ENCODE measurements at regions not wholly inside any gene's neighbourhood (a gene's known extent, or its start where the extent isn't known, plus 50 kb on each side); places are given as distances from the start of the nearest gene placed in this dataset.

- peaks cover 3% of the 10 kb centered on the region; the same call in 1 of the 2 replicates for H3K9me3 ChIP-seq (ENCODE audit: control insufficient read depth, insufficient read depth, low read length)
- H3K9ac ChIP-seq (ENCODE audit: low read depth, low read length), result no peak overlapping the region
- H3K36me3 ChIP-seq (ENCODE audit: insufficient read depth, low read length), result no peaks in the 10 kb centered on the region
- no peaks in the 10 kb centered on the region for H3K4me1 ChIP-seq (ENCODE audit: insufficient read depth, low read length)
These were observed 250.3 kb downstream of the ATG4C start for GRCh38 chr1:63034256-63034655.

- no peaks in the 10 kb centered on the region for H3K9me3 ChIP-seq (ENCODE audit: control insufficient read depth, insufficient read depth, low read length)
These were observed 254.7 kb downstream of the ATG4C start for GRCh38 chr1:63038586-63038985.

GRCh38 chr1:63041660-63042059, 257.7 kb downstream of the ATG4C start:
- no peaks in the 10 kb centered on the region for H3K4me1 ChIP-seq (ENCODE audit: insufficient read depth, low read length)
- H3K9me3 ChIP-seq (ENCODE audit: control insufficient read depth, insufficient read depth, low read length), result no peaks in the 10 kb centered on the region
- H3K9ac ChIP-seq (ENCODE audit: low read depth, low read length), result no peak overlapping the region
- no peaks in the 10 kb centered on the region for H3K36me3 ChIP-seq (ENCODE audit: insufficient read depth, low read length)

More at GRCh38 chr1:63038586-63038985, 254.7 kb downstream of the ATG4C start:
- Histone ChIP-seq H3K36me3 (ENCODE audit: insufficient read depth, low read length) (no peaks in the 10 kb centered on the region), H3K4me1 (ENCODE audit: insufficient read depth, low read length) (no peaks in the 10 kb centered on the region), H3K9ac (ENCODE audit: low read depth, low read length) (no peak overlapping the region)

DNA sequence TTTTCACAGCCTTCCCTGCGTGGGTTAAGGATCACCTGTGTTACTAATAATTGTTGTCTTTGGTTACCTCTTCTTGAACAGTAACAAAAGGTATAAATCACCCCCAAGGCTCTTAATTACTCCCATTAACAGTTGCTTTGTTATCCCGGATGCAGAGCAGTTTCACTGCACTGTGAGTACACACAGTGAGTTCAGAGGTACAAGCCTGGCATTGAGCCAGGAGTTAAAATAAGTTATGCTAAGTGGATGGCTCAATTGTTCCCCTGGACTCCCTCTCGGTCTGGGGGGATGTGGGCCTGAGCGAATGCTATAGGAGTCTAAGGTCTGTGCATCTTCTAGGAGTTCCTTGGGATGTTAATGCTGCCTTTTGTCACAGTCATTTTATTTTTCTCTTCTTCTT, 258.3 kb downstream of the ATG4C start:
- Histone ChIP-seq H3K9me3 (ENCODE audit: control insufficient read depth, insufficient read depth, low read length) (no peaks in the 10 kb centered on the region), H3K9ac (ENCODE audit: low read depth, low read length) (no peak overlapping the region), H3K4me1 (ENCODE audit: insufficient read depth, low read length) (no peaks in the 10 kb centered on the region), H3K36me3 (ENCODE audit: insufficient read depth, low read length) (no peaks in the 10 kb centered on the region)

DNA sequence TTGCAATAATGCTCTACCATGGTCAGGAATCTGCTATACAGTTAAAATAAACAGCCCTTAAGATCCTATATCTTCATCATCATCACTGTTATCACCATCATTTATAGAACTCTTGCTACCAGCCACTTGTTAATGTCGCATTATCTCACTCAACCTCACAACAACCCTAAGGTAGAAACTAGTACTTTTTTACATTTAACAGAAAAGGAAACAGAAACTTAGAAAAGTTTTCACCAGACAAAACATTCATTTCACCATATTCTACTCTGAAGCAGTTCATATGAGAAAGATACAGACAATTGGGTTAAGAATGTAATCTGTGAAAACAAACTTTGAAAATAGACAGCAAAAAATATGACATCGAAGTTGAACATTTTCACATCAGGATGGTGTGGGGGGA, 262.6 kb downstream of the ATG4C start:
- Histone ChIP-seq H3K4me1 (ENCODE audit: insufficient read depth, low read length) (no peaks in the 10 kb centered on the region), H3K36me3 (ENCODE audit: insufficient read depth, low read length) (no peaks in the 10 kb centered on the region), H3K9ac (ENCODE audit: low read depth, low read length) (no peak overlapping the region), H3K9me3 (ENCODE audit: control insufficient read depth, insufficient read depth, low read length) (no peaks in the 10 kb centered on the region)

- Histone ChIP-seq H3K9me3 (ENCODE audit: control insufficient read depth, insufficient read depth, low read length) (no peaks in the 10 kb centered on the region), H3K36me3 (ENCODE audit: insufficient read depth, low read length) (no peaks in the 10 kb centered on the region), H3K9ac (ENCODE audit: low read depth, low read length) (no peak overlapping the region), H3K4me1 (ENCODE audit: insufficient read depth, low read length) (no peaks in the 10 kb centered on the region)
These were observed 265.2 kb downstream of the ATG4C start for GRCh38 chr1:63049135-63049534.

GRCh38 chr1:63051356-63051755, 267.4 kb downstream of the ATG4C start:
- Histone ChIP-seq H3K4me1 (ENCODE audit: insufficient read depth, low read length) (no peaks in the 10 kb centered on the region), H3K36me3 (ENCODE audit: insufficient read depth, low read length) (no peaks in the 10 kb centered on the region), H3K9me3 (ENCODE audit: control insufficient read depth, insufficient read depth, low read length) (no peaks in the 10 kb centered on the region), H3K9ac (ENCODE audit: low read depth, low read length) (no peak overlapping the region)

DNA sequence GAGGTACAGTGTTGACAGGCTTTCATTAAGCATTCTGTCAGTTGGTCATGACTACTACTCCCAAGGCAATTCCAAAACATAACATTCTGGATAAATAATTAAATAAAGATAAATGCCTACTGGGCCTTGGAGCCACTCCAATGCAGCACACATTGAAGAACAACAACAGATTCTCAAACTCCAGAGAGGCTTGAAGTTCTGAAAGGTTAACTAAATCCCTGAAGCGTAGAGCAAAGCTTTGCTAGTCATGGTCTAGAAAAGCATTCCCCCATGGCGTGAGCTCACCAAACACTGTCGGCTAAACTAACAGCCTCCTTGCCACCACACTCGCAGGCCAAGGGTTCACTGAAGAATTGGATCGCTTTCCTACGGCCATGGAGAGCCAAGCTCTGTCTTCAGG, 268.0 kb downstream of the ATG4C start:
- H3K4me1 ChIP-seq (ENCODE audit: insufficient read depth, low read length), result no peaks in the 10 kb centered on the region
- no peak overlapping the region for H3K9ac ChIP-seq (ENCODE audit: low read depth, low read length)
- H3K36me3 ChIP-seq (ENCODE audit: insufficient read depth, low read length), result no peaks in the 10 kb centered on the region
- H3K9me3 ChIP-seq (ENCODE audit: control insufficient read depth, insufficient read depth, low read length), result no peaks in the 10 kb centered on the region

GRCh38 chr1:63054184-63054583, 268.2 kb upstream of the FOXD3 start:
- H3K9ac ChIP-seq (ENCODE audit: low read depth, low read length), result no peak overlapping the region
- no peaks in the 10 kb centered on the region for H3K9me3 ChIP-seq (ENCODE audit: control insufficient read depth, insufficient read depth, low read length)
- no peaks in the 10 kb centered on the region for H3K4me1 ChIP-seq (ENCODE audit: insufficient read depth, low read length)
- H3K36me3 ChIP-seq (ENCODE audit: insufficient read depth, low read length), result no peaks in the 10 kb centered on the region

DNA sequence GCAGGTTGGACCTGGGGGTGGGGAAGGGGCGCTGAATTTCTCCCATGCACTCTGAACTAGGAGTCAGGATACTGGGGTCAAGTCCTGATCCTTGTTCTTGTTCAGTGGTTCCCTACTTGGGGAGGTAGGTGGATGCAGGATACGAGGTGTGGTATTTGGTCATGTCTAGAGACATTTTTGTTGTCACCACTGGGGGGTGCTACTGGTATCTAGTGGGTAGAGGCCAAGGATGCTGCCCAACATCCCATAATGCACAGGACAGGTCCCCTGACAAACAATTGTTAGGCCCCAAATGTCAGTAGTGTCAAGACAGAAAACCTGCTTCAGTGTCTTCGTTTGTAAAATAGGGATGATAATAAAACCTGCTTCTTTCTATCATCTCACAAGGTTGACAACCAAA, 259.0 kb upstream of the FOXD3 start:
- no peaks in the 10 kb centered on the region for H3K36me3 ChIP-seq (ENCODE audit: insufficient read depth, low read length)
- no peaks in the 10 kb centered on the region for H3K4me1 ChIP-seq (ENCODE audit: insufficient read depth, low read length)
- H3K9me3 ChIP-seq (ENCODE audit: control insufficient read depth, insufficient read depth, low read length), result no peaks in the 10 kb centered on the region
- no peak overlapping the region for H3K9ac ChIP-seq (ENCODE audit: low read depth, low read length)

- Histone ChIP-seq H3K4me1 (ENCODE audit: insufficient read depth, low read length) (no peaks in the 10 kb centered on the region), H3K9me3 (ENCODE audit: control insufficient read depth, insufficient read depth, low read length) (no peaks in the 10 kb centered on the region), H3K36me3 (ENCODE audit: insufficient read depth, low read length) (no peaks in the 10 kb centered on the region), H3K9ac (ENCODE audit: low read depth, low read length) (no peak overlapping the region)
These were observed 258.2 kb upstream of the FOXD3 start for GRCh38 chr1:63064135-63064534.

DNA sequence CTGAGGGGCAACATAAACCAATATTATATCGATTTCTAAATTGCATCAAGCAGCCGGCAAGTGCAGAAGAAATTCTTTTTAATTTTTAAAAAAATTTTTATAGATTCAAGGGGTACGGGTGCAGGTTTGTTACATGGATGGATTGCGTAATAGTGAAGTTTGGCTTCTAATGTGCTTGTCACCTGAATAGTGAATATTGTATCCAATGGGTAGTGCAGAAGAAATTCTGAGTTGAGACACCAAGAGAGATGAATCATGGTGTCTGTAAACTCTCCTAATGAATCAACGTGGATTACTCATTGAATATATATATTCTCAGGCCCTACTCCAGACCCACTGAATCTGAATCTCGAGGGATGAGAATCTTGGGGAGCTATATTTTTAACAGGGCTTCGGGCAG, 253.7 kb upstream of the FOXD3 start:
- H3K9me3 ChIP-seq (ENCODE audit: control insufficient read depth, insufficient read depth, low read length), result no peaks in the 10 kb centered on the region

DNA sequence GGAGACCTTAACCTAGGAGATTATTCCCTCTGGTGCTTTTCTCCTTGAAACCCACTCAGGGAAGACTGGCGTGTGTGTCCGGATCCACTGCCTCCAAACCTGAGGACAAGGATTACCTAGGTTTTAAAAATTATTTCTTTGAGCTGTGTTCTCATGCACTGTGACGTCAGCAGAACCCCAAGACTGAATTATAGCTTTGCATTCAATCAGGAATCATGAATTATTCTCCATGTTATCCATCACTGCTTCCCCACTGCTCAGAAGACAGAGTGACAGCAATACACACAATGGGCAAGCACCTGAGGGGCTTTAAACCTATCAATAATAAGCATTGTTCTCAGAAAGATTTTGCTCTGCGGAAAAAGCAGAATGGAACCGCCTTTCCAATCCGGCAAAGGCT, 253.2 kb upstream of the FOXD3 start:
- H3K9me3 ChIP-seq (ENCODE audit: control insufficient read depth, insufficient read depth, low read length), result no peaks in the 10 kb centered on the region
- H3K36me3 ChIP-seq (ENCODE audit: insufficient read depth, low read length), result no peaks in the 10 kb centered on the region
- H3K4me1 ChIP-seq (ENCODE audit: insufficient read depth, low read length), result peaks cover 7% of the 10 kb centered on the region; the same call in 1 of the 2 replicates
- H3K9ac ChIP-seq (ENCODE audit: low read depth, low read length), result no peak overlapping the region

More for the DNA sequence above, 253.7 kb upstream of the FOXD3 start:
- Histone ChIP-seq H3K36me3 (ENCODE audit: insufficient read depth, low read length) (no peaks in the 10 kb centered on the region), H3K9ac (ENCODE audit: low read depth, low read length) (no peak overlapping the region), H3K4me1 (ENCODE audit: insufficient read depth, low read length) (peaks cover 7% of the 10 kb centered on the region; the same call in 1 of the 2 replicates)

GRCh38 chr1:63073309-63074306, 248.8 kb upstream of the FOXD3 start:
- H3K9me3 ChIP-seq (ENCODE audit: control insufficient read depth, insufficient read depth, low read length), result no peaks in the 10 kb centered on the region
- H3K4me1 ChIP-seq (ENCODE audit: insufficient read depth, low read length), result peaks cover 7% of the 10 kb centered on the region; the same call in 1 of the 2 replicates
- H3K9ac ChIP-seq (ENCODE audit: low read depth, low read length), result peak overlapping the region; percentile 62; the same call in 1 of the 2 replicates
- H3K36me3 ChIP-seq (ENCODE audit: insufficient read depth, low read length), result no peaks in the 10 kb centered on the region

DNA sequence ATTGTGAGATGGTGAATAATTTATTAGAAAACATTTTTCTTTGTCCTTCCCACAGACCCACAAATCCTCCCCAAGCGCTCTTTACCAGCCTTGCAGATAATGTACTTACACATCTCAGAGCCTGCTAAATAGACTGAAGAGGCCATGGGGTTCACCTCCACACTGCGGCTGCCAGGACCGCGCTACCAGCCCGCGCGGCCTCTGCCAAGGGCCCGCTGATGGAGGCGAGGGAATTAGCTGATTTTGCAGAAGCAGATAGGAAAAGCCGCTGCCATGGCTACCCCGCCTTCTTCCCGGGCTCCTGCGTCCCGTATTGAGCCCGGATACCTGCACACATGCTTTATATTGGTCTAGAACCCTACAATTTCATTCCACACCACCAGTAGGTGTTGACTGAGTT, 248.0 kb upstream of the FOXD3 start:
- Histone ChIP-seq H3K36me3 (ENCODE audit: insufficient read depth, low read length) (no peaks in the 10 kb centered on the region), H3K4me1 (ENCODE audit: insufficient read depth, low read length) (peaks cover 7% of the 10 kb centered on the region; the same call in 1 of the 2 replicates), H3K9me3 (ENCODE audit: control insufficient read depth, insufficient read depth, low read length) (no peaks in the 10 kb centered on the region), H3K9ac (ENCODE audit: low read depth, low read length) (peak overlapping the region; percentile 62; the same call in 1 of the 2 replicates)

All from ES-I3 (cell line).